Activated T-cell treated with anti-CD3 and anti-CD28 coated beads, Interleukin-2, amount 50 U/mL, for 4 hours (primary cell): ENCODE measurements at regions not wholly inside any gene's neighbourhood (a gene's known extent, or its start where the extent isn't known, plus 50 kb on each side); places are given as distances from the start of the nearest gene placed in this dataset.
A peak's percentile ranks its signal among the peaks of the same experiment; 100 is the strongest.

Experiments
- ATAC-seq, 2 donors: fragments of 200-7000 bp; cut with Tn5 transposase; one replicate each; pipeline ENCODE4 v1.10.0; 2021
- DNase-seq: peaks from one replicate; pipeline ENCODE4 v3.0.0-alpha.2; 2020
- H3K27me3 Mint-ChIP-seq: one replicate; pipeline ENCODE4 v1.8.0; 2021; ENCODE audit warnings: low read depth, mixed read lengths
- H3K36me3 Mint-ChIP-seq: one replicate; pipeline ENCODE4 v1.8.0; 2022; ENCODE audit warnings: mixed read lengths; ENCODE audit not compliant: insufficient read depth
- H3K4me1 Mint-ChIP-seq: one replicate; pipeline ENCODE4 v1.8.0; 2021; ENCODE audit warnings: low read depth, mixed read lengths
- H3K4me3 Mint-ChIP-seq: one replicate; pipeline ENCODE4 v1.8.0; 2021; ENCODE audit warnings: mild to moderate bottlenecking, moderate library complexity, mixed read lengths
- H3K9me3 Mint-ChIP-seq: one replicate; pipeline ENCODE4 v1.8.0; 2021; ENCODE audit warnings: mixed read lengths

DNA sequence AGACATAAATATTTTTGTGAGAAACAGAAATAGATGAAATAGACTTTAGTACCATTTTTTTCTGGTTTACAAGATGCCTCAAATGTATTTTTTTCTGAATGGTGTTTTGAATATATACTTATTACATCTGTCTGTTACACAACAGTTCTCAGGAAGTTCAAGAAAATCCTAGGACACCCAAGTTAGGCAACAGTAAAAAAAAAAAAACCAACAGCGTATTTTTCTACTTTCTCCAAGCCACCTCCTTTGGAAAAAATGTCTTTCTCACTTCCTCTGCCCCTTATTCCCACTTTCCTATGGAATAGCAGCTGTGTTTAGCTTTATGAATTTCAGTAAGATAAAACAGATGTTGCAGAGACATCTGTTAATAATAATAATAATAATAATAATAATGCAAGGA lies 489.6 kb upstream of the KLF12 start:
- H3K36me3 Mint-ChIP-seq, result no peaks in the 10 kb centered on the region
- DNase-seq, result no peak
- no peak for ATAC-seq
- H3K9me3 Mint-ChIP-seq, result peaks cover 2% of the 10 kb centered on the region
- H3K27me3 Mint-ChIP-seq, result peaks cover 14% of the 10 kb centered on the region
- H3K4me3 Mint-ChIP-seq, result no peak overlapping the region
- H3K4me1 Mint-ChIP-seq, result no peaks in the 10 kb centered on the region

DNA sequence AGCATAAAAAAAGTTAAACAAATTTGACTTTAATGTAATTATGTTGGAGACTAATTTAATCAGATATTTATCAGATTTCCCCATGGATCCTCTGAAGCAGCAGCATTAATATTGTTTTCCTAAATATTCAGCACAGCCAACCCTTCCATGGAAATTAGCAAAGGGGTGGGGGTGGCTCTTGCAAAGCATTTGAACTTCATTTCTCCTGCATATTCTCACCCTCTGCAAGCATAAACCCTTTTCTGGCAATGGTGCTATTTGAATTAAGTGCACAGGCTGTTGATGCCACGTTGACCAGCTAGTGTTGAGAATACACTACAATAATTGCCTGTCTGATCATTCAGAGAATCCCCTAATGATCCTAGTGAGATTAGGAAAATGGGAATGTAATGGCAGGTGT lies 488.1 kb upstream of the KLF12 start:
- no peaks in the 10 kb centered on the region for H3K9me3 Mint-ChIP-seq
- H3K36me3 Mint-ChIP-seq, result no peaks in the 10 kb centered on the region
- DNase-seq, result no peak
- no peaks in the 10 kb centered on the region for H3K4me1 Mint-ChIP-seq
- no peak overlapping the region for H3K4me3 Mint-ChIP-seq
- H3K27me3 Mint-ChIP-seq, result peaks cover 10% of the 10 kb centered on the region
- no peak for ATAC-seq

DNA sequence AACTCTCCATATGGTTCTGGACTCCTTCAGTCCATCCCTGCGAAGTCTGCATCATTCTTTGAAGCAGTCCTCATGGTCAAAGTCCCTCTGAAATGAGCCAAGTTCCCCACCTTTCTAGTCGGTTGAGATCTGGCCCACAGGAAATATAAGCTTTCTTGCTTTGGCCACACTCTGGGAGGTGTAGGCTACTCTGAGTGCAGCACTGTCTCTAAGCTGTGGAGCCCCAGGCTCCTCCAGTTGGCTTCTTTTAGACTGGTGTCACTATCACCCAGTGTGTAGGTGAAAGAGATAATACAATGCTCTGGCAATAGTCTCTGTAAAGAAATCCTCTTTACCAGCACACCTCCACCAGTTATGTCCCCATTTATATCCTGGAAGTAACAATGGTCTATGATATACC lies 486.5 kb upstream of the KLF12 start:
- no peaks in the 10 kb centered on the region for H3K4me1 Mint-ChIP-seq
- ATAC-seq, result no peak

DNA sequence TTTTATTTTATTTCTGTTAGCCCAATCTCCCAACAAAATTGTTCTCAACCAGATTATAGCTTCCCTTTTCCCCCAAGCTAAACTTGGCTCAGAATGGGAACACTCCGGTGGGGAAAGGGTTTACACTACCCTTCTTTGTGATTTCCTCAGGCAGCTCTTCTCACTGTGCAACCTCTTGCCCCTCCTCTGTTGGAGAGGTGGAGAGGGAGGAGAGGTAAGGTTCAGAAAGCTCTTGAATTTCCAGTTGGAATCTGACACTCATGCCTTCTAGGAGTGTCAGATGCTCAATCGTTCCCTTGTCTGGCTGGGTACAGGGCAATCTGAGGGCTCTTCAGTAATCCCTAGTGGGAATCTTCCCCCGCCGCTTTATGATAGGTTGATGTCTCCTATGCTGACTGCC lies 486.1 kb upstream of the KLF12 start:
- ATAC-seq, result no peak
- no peaks in the 10 kb centered on the region for H3K36me3 Mint-ChIP-seq

More for the DNA sequence above, 486.5 kb upstream of the KLF12 start:
- Mint-ChIP-seq H3K4me3 (no peak overlapping the region), H3K36me3 (no peaks in the 10 kb centered on the region), H3K9me3 (no peaks in the 10 kb centered on the region), H3K27me3 (peaks cover 7% of the 10 kb centered on the region)
- DNase-seq, result no peak

DNA sequence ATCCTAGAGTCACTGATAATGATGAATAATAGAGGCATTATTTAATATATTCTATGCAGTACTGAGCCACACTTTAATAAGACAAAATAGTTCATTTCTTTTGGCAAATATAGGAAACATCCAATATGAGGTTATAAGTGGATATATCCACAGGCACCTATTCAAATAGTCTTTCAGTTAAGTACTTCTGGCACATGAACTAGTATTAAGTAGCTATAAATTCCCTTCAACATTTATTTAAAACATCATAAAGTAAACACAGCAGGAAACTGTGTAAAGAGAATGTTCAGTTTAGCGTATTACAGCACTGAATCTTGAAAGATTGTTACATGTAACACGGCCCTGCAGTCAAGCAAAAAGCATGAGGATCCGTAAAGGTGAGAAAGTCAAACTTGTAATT lies 463.3 kb upstream of the KLF12 start:
- H3K4me3 Mint-ChIP-seq, result no peak overlapping the region
- H3K27me3 Mint-ChIP-seq, result peaks cover 10% of the 10 kb centered on the region
- peaks cover 4% of the 10 kb centered on the region for H3K36me3 Mint-ChIP-seq
- no peaks in the 10 kb centered on the region for H3K4me1 Mint-ChIP-seq
- H3K9me3 Mint-ChIP-seq, result peaks cover 12% of the 10 kb centered on the region
- no peak for DNase-seq
- no peak for ATAC-seq

More for the DNA sequence above, 486.1 kb upstream of the KLF12 start:
- no peaks in the 10 kb centered on the region for H3K4me1 Mint-ChIP-seq
- DNase-seq, result no peak
- H3K9me3 Mint-ChIP-seq, result no peaks in the 10 kb centered on the region
- no peak overlapping the region for H3K4me3 Mint-ChIP-seq
- H3K27me3 Mint-ChIP-seq, result peaks cover 7% of the 10 kb centered on the region

DNA sequence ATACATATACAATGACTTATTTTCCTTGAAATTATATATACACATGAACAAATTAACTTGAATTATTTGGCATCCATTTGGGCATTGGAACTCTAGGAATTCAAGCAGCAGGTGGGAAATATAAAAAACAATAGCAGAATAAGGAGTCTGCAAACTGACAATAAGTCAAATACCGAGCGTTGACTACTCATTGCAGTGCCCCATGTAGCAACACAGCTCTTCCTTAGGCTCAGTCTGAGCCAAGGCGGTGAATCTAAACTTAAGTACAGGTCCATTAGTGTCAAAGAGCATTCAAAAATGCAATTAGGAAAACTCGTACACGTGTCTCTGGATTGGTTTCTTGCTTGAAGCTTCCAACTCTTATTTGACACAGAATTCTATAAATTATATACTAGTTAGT lies 462.5 kb upstream of the KLF12 start:
- Mint-ChIP-seq H3K4me3 (no peak overlapping the region), H3K36me3 (peaks cover 4% of the 10 kb centered on the region), H3K9me3 (peaks cover 12% of the 10 kb centered on the region), H3K27me3 (peaks cover 8% of the 10 kb centered on the region), H3K4me1 (no peaks in the 10 kb centered on the region)
- no peak for DNase-seq
- no peak for ATAC-seq

DNA sequence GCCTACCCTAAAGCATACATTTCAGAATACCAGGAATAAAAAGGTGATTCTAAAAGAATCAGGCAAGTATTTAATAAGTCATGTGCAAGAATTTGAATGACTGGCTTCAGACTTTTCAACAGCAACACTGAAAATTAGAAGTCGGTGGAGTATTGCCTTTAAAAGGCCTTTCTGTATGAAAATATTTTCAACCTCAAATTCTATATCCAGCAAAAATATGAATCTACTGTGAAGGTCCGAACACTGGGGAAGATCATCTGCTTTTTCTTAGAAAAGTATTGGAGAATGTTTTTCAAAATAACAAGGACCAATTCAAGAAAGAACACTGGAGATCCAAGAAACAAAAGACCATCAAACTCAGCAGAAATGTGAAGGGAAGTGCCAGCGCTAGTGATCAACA lies 459.5 kb upstream of the KLF12 start:
- Mint-ChIP-seq H3K4me3 (no peak overlapping the region), H3K9me3 (peaks cover 12% of the 10 kb centered on the region), H3K4me1 (no peaks in the 10 kb centered on the region), H3K27me3 (peaks cover 1% of the 10 kb centered on the region), H3K36me3 (peaks cover 4% of the 10 kb centered on the region)
- DNase-seq (no peak), ATAC-seq (no peak)

DNA sequence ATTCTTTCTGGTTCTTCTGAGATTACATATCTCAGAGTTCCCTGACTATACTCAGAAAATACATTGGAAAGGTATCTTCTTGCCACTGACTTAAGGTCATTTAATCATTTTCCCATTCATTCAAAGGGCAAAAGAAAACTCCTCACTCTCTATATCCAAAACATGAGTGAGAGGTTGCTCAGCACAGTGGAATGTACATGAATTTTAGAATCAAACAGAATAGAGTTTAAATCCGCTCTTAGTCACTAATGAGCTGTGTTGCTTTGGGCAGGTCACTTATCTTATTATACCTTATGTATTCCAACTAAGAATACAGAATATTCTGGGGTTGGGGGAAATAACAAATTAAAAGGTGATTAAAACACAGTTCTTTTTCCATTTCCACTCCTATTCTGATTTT lies 452.6 kb upstream of the KLF12 start:
- DNase-seq (no peak), ATAC-seq (no peak)
- H3K9me3 Mint-ChIP-seq, result no peaks in the 10 kb centered on the region
- H3K4me1 Mint-ChIP-seq, result no peaks in the 10 kb centered on the region
- H3K27me3 Mint-ChIP-seq, result peaks cover 1% of the 10 kb centered on the region
- no peak overlapping the region for H3K4me3 Mint-ChIP-seq
- H3K36me3 Mint-ChIP-seq, result no peaks in the 10 kb centered on the region

DNA sequence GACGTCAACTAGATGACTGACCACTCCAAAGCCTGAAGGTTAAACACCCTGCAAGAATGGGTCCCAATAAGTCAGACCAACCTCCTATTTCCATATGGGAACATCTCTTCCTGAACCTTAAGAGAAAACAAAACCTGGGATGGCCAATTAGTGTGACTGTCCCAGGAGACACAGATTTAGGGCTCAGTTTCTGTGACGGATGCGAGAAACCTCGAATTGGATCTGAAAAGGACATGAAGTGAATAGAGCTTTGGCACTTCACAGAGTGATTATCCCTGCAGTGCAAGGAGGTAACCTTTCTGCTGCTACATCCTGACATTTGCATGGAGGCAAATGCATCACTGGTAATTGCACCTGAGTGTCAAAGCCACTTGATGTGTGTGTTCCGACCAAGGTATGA lies 442.2 kb upstream of the KLF12 start:
- H3K4me1 Mint-ChIP-seq, result peaks cover 6% of the 10 kb centered on the region
- DNase-seq, result no peak
- ATAC-seq, result no peak
- peaks cover 46% of the 10 kb centered on the region for H3K27me3 Mint-ChIP-seq
- H3K9me3 Mint-ChIP-seq, result no peaks in the 10 kb centered on the region
- H3K4me3 Mint-ChIP-seq, result peak overlapping the region; percentile 70
- no peaks in the 10 kb centered on the region for H3K36me3 Mint-ChIP-seq

DNA sequence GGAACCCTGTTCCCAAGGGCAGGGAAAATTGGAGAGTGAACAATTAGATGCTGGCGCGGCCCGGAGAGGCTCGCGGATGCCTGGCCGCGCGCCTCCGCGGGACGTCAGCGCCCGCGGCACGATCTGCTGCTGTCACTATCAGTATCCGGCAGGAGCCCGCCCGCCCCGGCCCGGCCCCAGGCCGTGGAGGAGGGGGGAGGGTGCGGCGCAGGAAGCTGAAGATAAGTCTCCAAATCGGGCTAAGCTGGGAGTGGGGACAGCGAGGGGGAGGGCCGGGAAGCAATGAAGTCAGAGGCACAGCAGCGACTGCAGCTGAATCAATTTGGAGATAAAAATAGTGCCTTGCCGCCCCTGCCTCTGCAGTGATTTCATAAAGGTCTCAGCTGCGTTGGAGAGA lies 441.5 kb upstream of the KLF12 start:
- H3K4me1 Mint-ChIP-seq, result peaks cover 6% of the 10 kb centered on the region

DNA sequence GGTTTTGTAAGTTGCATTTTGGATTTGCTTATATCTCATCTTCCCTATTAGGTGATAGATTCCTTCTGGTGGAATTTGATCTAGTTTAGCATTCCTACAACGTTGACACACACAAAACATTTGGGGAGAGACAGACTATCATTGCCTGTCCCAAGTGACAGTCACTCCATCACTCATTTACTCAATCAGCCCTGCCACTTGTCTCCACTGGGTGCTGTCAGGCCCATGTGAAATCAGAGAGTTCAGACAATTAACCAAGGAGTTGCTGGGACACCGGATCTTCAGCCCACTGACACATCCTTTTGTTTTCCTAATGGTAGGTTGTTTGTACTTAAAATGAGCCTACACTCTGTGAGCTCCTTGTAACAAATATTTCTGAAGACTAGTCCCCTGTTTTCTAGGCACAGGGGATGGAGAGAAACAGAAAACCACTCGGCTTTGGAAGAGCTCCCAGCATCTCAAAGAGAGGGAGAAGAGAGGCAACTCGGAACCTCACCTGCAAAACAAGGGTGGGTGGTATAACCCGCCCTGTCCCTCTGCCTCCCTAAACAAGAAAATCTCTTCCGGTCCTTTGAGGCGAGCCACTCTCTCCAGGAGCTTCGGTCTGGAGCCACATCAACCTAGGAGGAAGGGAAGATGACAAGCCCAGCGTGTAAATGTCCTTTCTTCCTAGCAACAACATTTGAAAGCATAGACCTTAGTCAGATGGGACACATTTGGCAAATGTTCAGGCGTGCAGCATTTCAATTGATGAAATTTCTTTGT lies 440.9 kb upstream of the KLF12 start:
- Mint-ChIP-seq H3K36me3 (no peaks in the 10 kb centered on the region), H3K27me3 (peaks cover 42% of the 10 kb centered on the region), H3K9me3 (no peaks in the 10 kb centered on the region), H3K4me3 (peak overlapping the region; percentile 70), H3K4me1 (peaks cover 6% of the 10 kb centered on the region)
- ATAC-seq (peak; percentile 13 to 20), DNase-seq (no peak)

More for the DNA sequence above, 441.5 kb upstream of the KLF12 start:
- H3K9me3 Mint-ChIP-seq, result no peaks in the 10 kb centered on the region
- no peaks in the 10 kb centered on the region for H3K36me3 Mint-ChIP-seq
- ATAC-seq (peak; percentile 91 to 95), DNase-seq (peak; percentile 19)
- peak overlapping the region; percentile 70 for H3K4me3 Mint-ChIP-seq
- peaks cover 46% of the 10 kb centered on the region for H3K27me3 Mint-ChIP-seq

DNA sequence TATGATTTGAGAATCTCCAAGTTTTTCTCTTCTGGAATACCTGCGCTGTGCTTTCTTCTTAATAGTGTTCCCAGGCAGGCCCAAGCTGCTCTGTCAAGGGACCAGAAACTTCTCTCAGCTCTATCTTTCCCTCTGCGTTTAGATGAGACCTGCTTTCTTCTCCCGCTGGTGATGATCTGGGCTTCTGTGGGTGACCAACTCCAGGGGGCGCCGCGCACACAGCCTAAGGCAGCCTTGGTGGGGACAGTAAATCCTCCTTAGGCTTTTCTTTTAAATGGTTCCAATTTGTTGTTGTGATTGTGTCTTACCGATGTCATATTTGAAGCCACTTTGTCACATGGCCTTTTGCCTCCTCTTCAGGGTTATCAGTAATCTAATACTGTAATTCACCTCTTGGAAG lies 439.4 kb upstream of the KLF12 start:
- H3K36me3 Mint-ChIP-seq, result no peaks in the 10 kb centered on the region
- peaks cover 6% of the 10 kb centered on the region for H3K4me1 Mint-ChIP-seq
- DNase-seq, result no peak
- no peak overlapping the region for H3K4me3 Mint-ChIP-seq
- H3K9me3 Mint-ChIP-seq, result no peaks in the 10 kb centered on the region
- ATAC-seq, result no peak
- H3K27me3 Mint-ChIP-seq, result peaks cover 39% of the 10 kb centered on the region

DNA sequence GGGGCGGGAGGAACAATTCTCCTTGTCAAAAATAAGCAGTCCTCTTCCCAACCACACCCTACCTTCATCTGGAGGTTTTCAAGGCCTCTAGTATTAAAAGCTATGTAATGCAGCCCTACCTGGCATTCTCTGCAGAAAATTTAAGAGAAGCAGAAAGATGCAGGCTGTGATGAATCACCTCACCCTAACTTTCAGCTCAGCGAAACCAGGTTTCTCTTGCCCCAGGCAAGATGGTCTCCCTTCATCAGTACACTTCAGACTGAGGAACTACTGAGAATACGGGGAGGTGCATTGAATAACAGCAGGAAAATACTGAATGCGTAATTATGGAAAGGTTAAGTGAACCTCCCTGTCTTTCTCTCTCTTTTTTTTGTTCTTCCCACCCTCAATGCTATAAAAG lies 437.6 kb upstream of the KLF12 start:
- Mint-ChIP-seq H3K4me1 (peaks cover 6% of the 10 kb centered on the region), H3K36me3 (no peaks in the 10 kb centered on the region), H3K27me3 (peaks cover 35% of the 10 kb centered on the region), H3K9me3 (no peaks in the 10 kb centered on the region), H3K4me3 (no peak overlapping the region)
- ATAC-seq (no peak), DNase-seq (no peak)

DNA sequence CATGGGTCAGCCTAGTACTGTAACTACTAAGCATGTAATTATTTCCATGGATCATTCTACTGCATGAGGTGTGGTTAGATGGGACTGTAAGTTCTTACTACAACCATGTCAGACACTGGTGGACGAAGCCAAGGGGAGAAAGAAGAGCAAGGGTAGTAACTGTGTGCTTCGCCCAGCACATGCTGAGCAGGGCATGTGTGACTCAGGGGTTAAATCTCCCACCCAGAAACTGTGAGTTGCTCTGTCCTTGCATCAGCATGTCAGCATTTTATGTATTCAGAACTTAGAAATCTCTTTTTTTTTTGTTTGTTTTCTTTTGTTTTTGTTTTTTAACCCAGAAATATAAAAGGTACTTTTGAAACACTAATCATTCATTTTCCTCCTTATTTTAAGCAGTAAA lies 436.6 kb upstream of the KLF12 start:
- Mint-ChIP-seq H3K4me1 (peaks cover 6% of the 10 kb centered on the region), H3K27me3 (peaks cover 29% of the 10 kb centered on the region), H3K36me3 (no peaks in the 10 kb centered on the region), H3K9me3 (no peaks in the 10 kb centered on the region), H3K4me3 (no peak overlapping the region)
- ATAC-seq, result no peak
- no peak for DNase-seq

DNA sequence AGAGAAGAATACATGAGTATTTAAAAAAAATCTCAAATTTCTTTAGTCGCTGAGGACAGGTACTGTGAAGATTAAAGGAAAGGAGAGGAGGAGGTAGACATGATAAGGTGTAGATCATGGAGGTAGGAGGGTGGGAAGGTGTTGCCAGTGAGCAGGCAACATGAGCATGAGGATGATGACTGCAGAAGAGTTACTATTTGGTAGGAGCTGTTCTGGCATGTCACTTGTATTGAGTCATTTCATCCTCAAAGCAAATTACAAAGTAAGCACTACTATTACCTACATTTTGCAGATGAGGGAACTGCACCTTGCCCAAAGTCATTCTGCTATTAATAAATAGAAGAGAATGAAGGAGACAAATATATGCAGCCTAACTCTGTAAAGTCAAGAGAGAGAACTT lies 435.8 kb upstream of the KLF12 start:
- no peak overlapping the region for H3K4me3 Mint-ChIP-seq
- no peaks in the 10 kb centered on the region for H3K9me3 Mint-ChIP-seq
- peaks cover 1% of the 10 kb centered on the region for H3K4me1 Mint-ChIP-seq
- ATAC-seq (no peak), DNase-seq (no peak)
- peaks cover 22% of the 10 kb centered on the region for H3K27me3 Mint-ChIP-seq
- no peaks in the 10 kb centered on the region for H3K36me3 Mint-ChIP-seq
